Spleen (tissue), 11 donors: ENCODE measurements at regions not wholly inside any gene's neighbourhood (a gene's known extent, or its start where the extent isn't known, plus 50 kb on each side); places are given as distances from the start of the nearest gene placed in this dataset.
A peak's percentile ranks its signal among the peaks of the same experiment; 100 is the strongest.

Experiments
- DNase-seq: peaks from one replicate; pipeline ENCODE4 v3.0.0-alpha.2; 2020
- H3K27ac ChIP-seq, 8 donors: fragments of 200-600 bp; sonication (generic) in 7 of 8; 1 replicate in 4 of 8; 2 replicates in 4 of 8; pipeline versions ENCODE4 v1.5.0 to v1.8.0; 2016 to 2021; ENCODE audit warnings: inconsistent platforms in 4 of 8, mild to moderate bottlenecking in 4 of 8, moderate library complexity in 1 of 8
- H3K27me3 ChIP-seq, 7 donors: fragments of 200-600 bp; sonication (generic) in 6 of 7; replicated peaks in 1 of 7; 1 replicate in 4 of 7; 2 replicates in 3 of 7; pipeline versions ENCODE4 v1.5.0 to v1.8.0; 2016 to 2021; ENCODE audit warnings: inconsistent platforms in 3 of 7, mild to moderate bottlenecking in 1 of 7
- H3K36me3 ChIP-seq, 6 donors: fragments of 200-600 bp; sonication (generic) in 5 of 6; 1 replicate in 4 of 6; 2 replicates in 2 of 6; pipeline versions ENCODE4 v1.5.0 to v1.8.0; 2016 to 2021; ENCODE audit warnings: inconsistent platforms in 2 of 6
- H3K4me1 ChIP-seq, 6 donors: fragments of 200-600 bp; sonication (generic) in 5 of 6; 1 replicate in 3 of 6; 2 replicates in 3 of 6; pipeline versions ENCODE4 v1.5.0 to v1.8.0; 2016 to 2021; ENCODE audit warnings: inconsistent platforms in 3 of 6
- H3K4me3 ChIP-seq, 8 donors: fragments of 200-600 bp; sonication (generic) in 7 of 8; 1 replicate in 4 of 8; 2 replicates in 4 of 8; pipeline versions ENCODE4 v1.5.0 to v1.8.0; 2016 to 2021; ENCODE audit warnings: inconsistent platforms in 4 of 8, mild to moderate bottlenecking in 4 of 8, moderate library complexity in 2 of 8
- H3K9me3 ChIP-seq, 8 donors: fragments of 200-600 bp; sonication (generic) in 7 of 8; 1 replicate in 4 of 8; 2 replicates in 4 of 8; pipeline versions ENCODE4 v1.5.0 to v1.8.0; 2016 to 2021; ENCODE audit warnings: inconsistent platforms in 4 of 8
- POLR2A ChIP-seq, 3 donors: fragments of 450-650 bp; IDR thresholded peaks; one replicate each; pipeline ENCODE4 v1.5.1; 2017; ENCODE audit warnings: antibody characterized with exemption in 3 of 3, mild to moderate bottlenecking in 1 of 3
- POLR2AphosphoS5 ChIP-seq, 3 donors: sonication (generic); formaldehyde crosslinking; IDR thresholded peaks; one replicate each; pipeline ENCODE4 v1.5.1; 2017; ENCODE audit warnings: antibody characterized with exemption in 3 of 3
- WGBS, 5 donors: extraction: QIAGEN DNeasy Blood & Tissue Kit in 3 of 5; methylation state at CpG; one replicate each; pipeline versions ENCODE4 v1.1.5 to v1.1.7; 2013 to 2018; 5-methylcytosine and 5-hydroxymethylcytosine counted together
- intact Hi-C: fragments of 100-400 bp; cut with DNase I; formaldehyde crosslinking; loops from one replicate; pipeline ENCODE4 v1.15.0; 2023; ENCODE audit warnings: low total_unique reads
- TF ChIP-seq, protein P1 (sequence below), 11 experiments: fragments of 200-600 bp in 7 of 11; fragments of 450-650 bp in 4 of 11; sonication (generic) in 4 of 11; IDR thresholded peaks in 8 of 11; conservative IDR thresholded peaks in 3 of 11; 1 replicate in 7 of 11; 2 replicates in 4 of 11; pipeline versions ENCODE4 v1.4.0 to v1.8.0; 2016 to 2021; ENCODE audit warnings: antibody characterized with exemption in 11 of 11, inconsistent platforms in 4 of 11, mild to moderate bottlenecking in 1 of 11
- donor health status: healthy with polysubstance abuse.
- donor health status: DM: no; HTN: no; CAD: no; lungs with moderate emphysema.
- donor health status: DM: no; HTN: no; CAD: no.
- donor health status: Bipolar disorder and iron deficiency.
- donor health status: healthy.
- donor health status: DM: no; HTN: no; CAD: no.
- donor health status: DM: yes; HTN: yes; CAD: no.

DNA sequence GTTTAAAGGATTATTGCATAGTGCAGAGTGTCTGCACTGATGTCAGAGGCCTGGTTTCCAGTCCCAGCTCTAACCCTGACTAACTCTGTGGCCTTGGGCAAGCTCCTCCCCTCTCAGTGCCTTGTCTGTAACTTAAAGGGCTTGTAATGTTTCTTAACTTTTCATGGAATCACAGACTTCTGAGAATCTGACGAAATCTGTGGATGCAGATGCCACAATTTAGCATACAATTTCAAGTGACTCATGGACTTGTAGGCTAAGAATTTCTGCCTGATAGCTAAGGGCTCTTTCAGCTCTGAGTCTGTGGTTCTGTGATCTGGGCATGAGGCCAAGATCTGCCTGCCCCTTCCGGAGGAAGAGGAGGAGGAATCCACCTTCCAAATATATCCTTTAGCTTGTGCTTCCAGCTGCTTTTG, 236.9 kb downstream of the AR start:
- intact Hi-C loops = no loop called here
- TF ChIP-seq POLR2A (IDR thresholded peaks at IDR 0.05) (no peak), POLR2AphosphoS5 (IDR thresholded peaks at IDR 0.05) (peak in 1 of 3 donors; percentile 53)
- TF ChIP-seq, protein P1, sequence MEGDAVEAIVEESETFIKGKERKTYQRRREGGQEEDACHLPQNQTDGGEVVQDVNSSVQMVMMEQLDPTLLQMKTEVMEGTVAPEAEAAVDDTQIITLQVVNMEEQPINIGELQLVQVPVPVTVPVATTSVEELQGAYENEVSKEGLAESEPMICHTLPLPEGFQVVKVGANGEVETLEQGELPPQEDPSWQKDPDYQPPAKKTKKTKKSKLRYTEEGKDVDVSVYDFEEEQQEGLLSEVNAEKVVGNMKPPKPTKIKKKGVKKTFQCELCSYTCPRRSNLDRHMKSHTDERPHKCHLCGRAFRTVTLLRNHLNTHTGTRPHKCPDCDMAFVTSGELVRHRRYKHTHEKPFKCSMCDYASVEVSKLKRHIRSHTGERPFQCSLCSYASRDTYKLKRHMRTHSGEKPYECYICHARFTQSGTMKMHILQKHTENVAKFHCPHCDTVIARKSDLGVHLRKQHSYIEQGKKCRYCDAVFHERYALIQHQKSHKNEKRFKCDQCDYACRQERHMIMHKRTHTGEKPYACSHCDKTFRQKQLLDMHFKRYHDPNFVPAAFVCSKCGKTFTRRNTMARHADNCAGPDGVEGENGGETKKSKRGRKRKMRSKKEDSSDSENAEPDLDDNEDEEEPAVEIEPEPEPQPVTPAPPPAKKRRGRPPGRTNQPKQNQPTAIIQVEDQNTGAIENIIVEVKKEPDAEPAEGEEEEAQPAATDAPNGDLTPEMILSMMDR (IDR thresholded peaks at IDR 0.05 in 8 of 11, conservative IDR thresholded peaks at IDR 0.05 in 3 of 11) = no peak

DNA sequence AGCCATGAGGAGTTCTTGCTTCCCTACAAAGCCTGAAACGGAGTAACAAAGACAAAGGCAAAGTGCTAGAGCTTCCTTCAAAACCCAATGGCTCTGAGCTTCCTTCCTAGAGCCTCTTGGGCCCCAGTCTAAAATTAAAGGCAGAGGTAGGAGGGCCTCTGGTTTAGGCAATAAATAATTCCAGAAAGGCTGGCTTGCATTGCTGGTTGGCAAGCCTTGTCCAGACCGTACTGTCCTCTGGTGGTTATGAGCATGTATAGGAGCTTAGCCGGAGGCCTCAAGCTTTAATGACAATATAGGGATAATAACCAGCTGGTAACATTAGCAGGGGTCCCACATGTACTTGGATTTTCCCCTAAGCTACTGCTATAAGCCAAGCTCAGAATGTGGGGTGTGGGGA, 237.3 kb downstream of the AR start:
- WGBS, 5 donors = 0 to 40% (median 24%) methylated on average over 1 to 3 of the region's 3 CpGs
- Histone ChIP-seq H3K4me1 (peaks cover 0 to 15% (median 0%) of the 10 kb centered on the region in 6 donors), H3K4me3 (no peak overlapping the region), H3K27ac (peak overlapping the region in 5 of 8 donors; percentile 47 to 66 (median 52)), H3K27me3 (no peaks in the 10 kb centered on the region), H3K9me3 (no peaks in the 10 kb centered on the region), H3K36me3 (no peaks in the 10 kb centered on the region)
- no peak for DNase-seq
- intact Hi-C loops = no loop called here
- TF ChIP-seq, protein P1 (IDR thresholded peaks at IDR 0.05 in 8 of 11, conservative IDR thresholded peaks at IDR 0.05 in 3 of 11) = peak in 1 of 11 experiments; percentile 10
- no peak for TF ChIP-seq POLR2A (IDR thresholded peaks at IDR 0.05)

More for the DNA sequence above, 236.9 kb downstream of the AR start:
- Histone ChIP-seq H3K27ac (peak overlapping the region in 7 of 8 donors; percentile 30 to 66 (median 51)), H3K36me3 (no peaks in the 10 kb centered on the region), H3K4me3 (no peak overlapping the region), H3K9me3 (no peaks in the 10 kb centered on the region), H3K27me3 (no peaks in the 10 kb centered on the region), H3K4me1 (peaks cover 0 to 15% (median 0%) of the 10 kb centered on the region in 6 donors)
- WGBS, 5 donors = 3 to 7% (median 5%) methylated on average over 1 to 2 of the region's 2 CpGs
- DNase-seq = no peak

DNA sequence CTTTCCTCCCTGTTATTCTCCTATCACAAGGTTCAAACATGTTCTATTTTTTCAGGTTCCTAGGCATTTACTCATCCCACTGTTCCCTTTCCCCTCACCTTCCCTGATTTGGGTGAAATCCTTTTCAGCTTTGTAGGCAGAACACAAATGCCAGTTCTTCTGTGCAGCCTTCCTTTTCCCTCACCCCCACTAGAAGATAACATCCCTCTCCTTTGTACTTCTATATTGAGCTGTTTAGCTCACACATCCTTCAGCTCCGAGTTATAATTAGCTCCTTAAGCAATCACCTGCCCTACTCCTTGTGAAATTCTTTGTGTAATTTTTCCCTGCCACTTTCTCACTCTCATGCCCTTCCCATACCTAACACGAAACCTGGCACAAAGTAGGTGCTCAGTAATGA, 240.9 kb downstream of the AR start:
- 36 to 76% (median 42%) methylated on average over 2 of the region's 2 CpGs for WGBS, 5 donors
- Histone ChIP-seq H3K4me1 (peaks cover 0 to 15% (median 0%) of the 10 kb centered on the region in 6 donors), H3K4me3 (no peak overlapping the region), H3K27me3 (no peaks in the 10 kb centered on the region), H3K36me3 (no peaks in the 10 kb centered on the region), H3K27ac (no peak overlapping the region), H3K9me3 (no peaks in the 10 kb centered on the region)
- TF ChIP-seq, protein P1 (IDR thresholded peaks at IDR 0.05 in 8 of 11, conservative IDR thresholded peaks at IDR 0.05 in 3 of 11) = no peak
- TF ChIP-seq POLR2AphosphoS5 (IDR thresholded peaks at IDR 0.05) (no peak), POLR2A (IDR thresholded peaks at IDR 0.05) (no peak)
- intact Hi-C loops = no loop called here
- DNase-seq = no peak

DNA sequence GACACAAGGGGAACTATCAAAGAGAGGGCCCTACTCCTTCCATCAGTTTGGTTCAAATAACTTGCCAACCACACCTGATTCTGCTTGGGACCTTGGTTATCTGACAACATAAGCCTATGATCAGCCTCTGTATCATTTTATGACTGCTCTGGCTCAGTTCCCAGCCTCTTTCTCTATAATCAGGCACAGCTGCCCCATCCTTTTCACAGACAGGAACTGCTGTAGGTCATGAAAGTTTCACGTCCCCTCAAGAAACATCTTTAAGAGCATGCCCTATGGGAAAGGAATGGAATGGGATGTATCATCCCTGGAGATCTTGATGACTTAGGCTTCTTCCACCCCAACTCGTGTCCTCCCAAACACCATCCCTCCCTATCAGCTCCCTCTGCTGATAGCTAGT, 243.4 kb downstream of the AR start:
- TF ChIP-seq POLR2AphosphoS5 (IDR thresholded peaks at IDR 0.05) = no peak
- TF ChIP-seq, protein P1 (IDR thresholded peaks at IDR 0.05 in 8 of 11, conservative IDR thresholded peaks at IDR 0.05 in 3 of 11) = no peak
- TF ChIP-seq POLR2A (IDR thresholded peaks at IDR 0.05) = no peak
- Histone ChIP-seq H3K4me1 (no peaks in the 10 kb centered on the region), H3K36me3 (no peaks in the 10 kb centered on the region), H3K4me3 (no peak overlapping the region), H3K27ac (no peak overlapping the region), H3K27me3 (no peaks in the 10 kb centered on the region), H3K9me3 (no peaks in the 10 kb centered on the region)
- intact Hi-C loops = no loop called here
- WGBS, 5 donors = 46 to 80% (median 65%) methylated on average over 2 of the region's 2 CpGs
- no peak for DNase-seq
